A549 (cell line): ENCODE measurements at regions not wholly inside any gene's neighbourhood (a gene's known extent, or its start where the extent isn't known, plus 50 kb on each side); places are given as distances from the start of the nearest gene placed in this dataset.

Source experiments
- ATAC-seq, 2 experiments: fragments of 200-7000 bp in 1 of 2; fragments of >200 bp in 1 of 2; cut with Nextera tagmentation in 1 of 2; cut with Tn5 transposase in 1 of 2; 3 replicates each; pipeline versions ENCODE4 v1.8.0 to v1.9.1; 2018 to 2020; ENCODE audit warnings: mild to moderate bottlenecking in 1 of 2, moderate library complexity in 1 of 2
- CTCF ChIA-PET: fragments of 300-600 bp; sonication (Branson Sonifier 250); formaldehyde crosslinking; extraction: SDS; loops from one replicate; lab custom pipeline; 2021; ENCODE audit warnings: antibody characterized with exemption, inconsistent platforms; lab: Yijun Ruan, JAX
- POLR2A ChIA-PET: fragments of 350-600 bp; formaldehyde crosslinking; extraction: SDS; loops from one replicate; lab custom pipeline; 2021; ENCODE audit warnings: antibody characterized with exemption, inconsistent platforms; lab: Yijun Ruan, JAX
- DNase-seq, 2 experiments: peaks; one replicate each; pipeline versions ENCODE4 v3.0.0 to v3.0.0-alpha.2; 2011 to 2016; ENCODE audit warnings: low read depth in 1 of 2, low spot score in 1 of 2
- FAIRE-seq: peaks from 2 replicates; lab custom pipeline; 2011; peaks lifted over from hg19 to GRCh38; lab: Jason Lieb, UNC
- H3K27ac ChIP-seq, 2 experiments: fragments of >200 bp; sonication (Bioruptor Twin); formaldehyde crosslinking; 3 replicates each; pipeline ENCODE4 v1.5.1; 2016 to 2017
- H3K4me1 ChIP-seq: fragments of >200 bp; sonication (Bioruptor Twin); formaldehyde crosslinking; 3 replicates; pipeline ENCODE4 v1.6.1; 2016
- H3K4me2 ChIP-seq: fragments of >200 bp; sonication (Bioruptor Twin); formaldehyde crosslinking; 3 replicates; pipeline ENCODE4 v1.6.1; 2016
- H3K4me3 ChIP-seq: fragments of >200 bp; sonication (Bioruptor Twin); formaldehyde crosslinking; 3 replicates; pipeline ENCODE4 v1.5.1; 2016
- H3K9me3 ChIP-seq: fragments of >200 bp; sonication (Bioruptor Twin); formaldehyde crosslinking; 3 replicates; pipeline ENCODE4 v1.6.1; 2016
- BHLHE40 ChIP-seq: IDR thresholded peaks from 2 replicates; pipeline ENCODE4 v1.6.1; 2012; ENCODE audit warnings: low read depth, low read length, inconsistent platforms
- CBX2 ChIP-seq: fragments of 200-600 bp; sonication (generic); IDR thresholded peaks from 2 replicates; pipeline ENCODE4 v1.6.1; 2016; ENCODE audit warnings: low read depth, mild to moderate bottlenecking, borderline replicate concordance
- CBX8 ChIP-seq: fragments of 200-600 bp; sonication (generic); IDR thresholded peaks from 2 replicates; pipeline ENCODE4 v1.6.1; 2016
- CEBPB ChIP-seq, 2 experiments: fragments of >200 bp in 1 of 2; sonication (Bioruptor Twin) in 1 of 2; formaldehyde crosslinking in 1 of 2; IDR thresholded peaks; 2 replicates each; pipeline ENCODE4 v1.6.1; 2012 to 2016
- CHD2 ChIP-seq: fragments of 150-350 bp; IDR thresholded peaks from 2 replicates; pipeline ENCODE4 v1.6.1; 2014; ENCODE audit warnings: low read length; ENCODE audit not compliant: partially characterized antibody
- ESRRA ChIP-seq: fragments of 150-350 bp; IDR thresholded peaks from 2 replicates; pipeline ENCODE4 v1.6.1; 2014; ENCODE audit warnings: mild to moderate bottlenecking, low read length, borderline replicate concordance
- FOSB ChIP-seq: fragments of 250-450 bp; sonication (Bioruptor Pico); IDR thresholded peaks from 2 replicates; pipeline ENCODE4 v1.5.0; 2020; ENCODE audit warnings: mild to moderate bottlenecking, moderate library complexity
- GATA3 ChIP-seq: IDR thresholded peaks from 2 replicates; pipeline ENCODE4 v1.6.1; 2012; ENCODE audit warnings: borderline replicate concordance
- HOXB13 ChIP-seq: fragments of 250-450 bp; sonication (Bioruptor Pico); IDR thresholded peaks from 2 replicates; pipeline ENCODE4 v1.5.0; 2020; ENCODE audit warnings: low read depth, mild to moderate bottlenecking, moderate library complexity
- HOXB5 ChIP-seq: fragments of 250-450 bp; sonication (Bioruptor Pico); IDR thresholded peaks from 2 replicates; pipeline ENCODE4 v1.5.0; 2020; ENCODE audit warnings: mild to moderate bottlenecking, moderate library complexity
- JUN ChIP-seq, 2 experiments: fragments of >200 bp; sonication (Bioruptor Twin); formaldehyde crosslinking; IDR thresholded peaks; 2 replicates in 1 of 2; 3 replicates in 1 of 2; pipeline ENCODE4 v1.6.1; 2016 to 2017
- KDM1A ChIP-seq: fragments of 200-600 bp; sonication (generic); IDR thresholded peaks from 2 replicates; pipeline ENCODE4 v1.6.1; 2016; ENCODE audit warnings: low read depth, mild to moderate bottlenecking
- MAFK ChIP-seq: fragments of 450-650 bp; IDR thresholded peaks from 2 replicates; pipeline ENCODE4 v1.6.1; 2014; ENCODE audit not compliant: partially characterized antibody
- NPAS2 ChIP-seq: fragments of 250-450 bp; sonication (Bioruptor Pico); IDR thresholded peaks from 2 replicates; pipeline ENCODE4 v1.8.0; 2022; ENCODE audit warnings: mild to moderate bottlenecking, moderate library complexity, borderline replicate concordance
- NR3C1 ChIP-seq: fragments of >200 bp; sonication (Bioruptor Twin); formaldehyde crosslinking; IDR thresholded peaks from 3 replicates; pipeline ENCODE4 v1.6.1; 2017
- PHF8 ChIP-seq: fragments of 200-600 bp; sonication (generic); IDR thresholded peaks from 2 replicates; pipeline ENCODE4 v1.6.1; 2016; ENCODE audit warnings: low read depth, mild to moderate bottlenecking, antibody characterized with exemption, moderate library complexity, borderline replicate concordance
- RARB ChIP-seq: fragments of 250-450 bp; sonication (Bioruptor Pico); IDR thresholded peaks from 2 replicates; pipeline ENCODE4 v1.8.0; 2021; ENCODE audit warnings: mild to moderate bottlenecking, moderate library complexity
- RCOR1 ChIP-seq: fragments of 150-350 bp; IDR thresholded peaks from 2 replicates; pipeline ENCODE4 v1.6.1; 2014; ENCODE audit warnings: antibody characterized with exemption, low read length, low read depth
- REST ChIP-seq: fragments of 200-600 bp; sonication (generic); IDR thresholded peaks from 2 replicates; pipeline ENCODE4 v1.6.1; 2016; ENCODE audit warnings: antibody characterized with exemption, mild to moderate bottlenecking, moderate library complexity
- RFX5 ChIP-seq: fragments of 450-650 bp; IDR thresholded peaks from 2 replicates; pipeline ENCODE4 v1.7.1; 2014; ENCODE audit warnings: antibody characterized with exemption, mild to moderate bottlenecking, moderate library complexity
- RNF2 ChIP-seq: fragments of 200-600 bp; sonication (generic); IDR thresholded peaks from 2 replicates; pipeline ENCODE4 v1.6.1; 2016; ENCODE audit warnings: low read depth, mild to moderate bottlenecking, antibody characterized with exemption, moderate library complexity, borderline replicate concordance
- SMC3 ChIP-seq: fragments of >200 bp; sonication (Bioruptor Twin); formaldehyde crosslinking; IDR thresholded peaks from 3 replicates; pipeline ENCODE4 v1.6.1; 2018; ENCODE audit warnings: inconsistent platforms
- TFCP2L1 ChIP-seq: fragments of 250-450 bp; sonication (Bioruptor Pico); IDR thresholded peaks from 2 replicates; pipeline ENCODE4 v1.5.0; 2021; ENCODE audit warnings: mild to moderate bottlenecking
- ZC3H11A ChIP-seq: fragments of 450-650 bp; IDR thresholded peaks from 2 replicates; pipeline ENCODE4 v1.6.1; 2014; ENCODE audit warnings: antibody characterized with exemption, mild to moderate bottlenecking
- ZNF302 ChIP-seq: fragments of 250-450 bp; sonication (Bioruptor Pico); IDR thresholded peaks from 2 replicates; pipeline ENCODE4 v1.9.0; 2021; ENCODE audit warnings: inconsistent platforms, mild to moderate bottlenecking, moderate library complexity
- ZSCAN20 ChIP-seq: fragments of 250-450 bp; sonication (Bioruptor Pico); IDR thresholded peaks from 2 replicates; pipeline ENCODE4 v1.8.0; 2022; ENCODE audit warnings: mild to moderate bottlenecking, moderate library complexity
- WGBS: methylation state at CpG from one replicate; pipeline ENCODE4 v1.1.6; 2017; ENCODE audit errors: missing lambda C conversion rate; 5-methylcytosine and 5-hydroxymethylcytosine counted together
- TF ChIP-seq, protein P1 (sequence below): fragments of >200 bp; sonication (Bioruptor Twin); formaldehyde crosslinking; IDR thresholded peaks from 2 replicates; pipeline ENCODE4 v1.6.1; 2016
- TF ChIP-seq, protein P2 (sequence below): fragments of 250-450 bp; sonication (Bioruptor Pico); IDR thresholded peaks from 2 replicates; pipeline ENCODE4 v1.5.0; 2021; ENCODE audit warnings: mild to moderate bottlenecking, moderate library complexity, borderline replicate concordance
- TF ChIP-seq, protein P3 (sequence below): fragments of >200 bp; sonication (Bioruptor Twin); formaldehyde crosslinking; IDR thresholded peaks from 3 replicates; pipeline ENCODE4 v1.5.1; 2016

DNA sequence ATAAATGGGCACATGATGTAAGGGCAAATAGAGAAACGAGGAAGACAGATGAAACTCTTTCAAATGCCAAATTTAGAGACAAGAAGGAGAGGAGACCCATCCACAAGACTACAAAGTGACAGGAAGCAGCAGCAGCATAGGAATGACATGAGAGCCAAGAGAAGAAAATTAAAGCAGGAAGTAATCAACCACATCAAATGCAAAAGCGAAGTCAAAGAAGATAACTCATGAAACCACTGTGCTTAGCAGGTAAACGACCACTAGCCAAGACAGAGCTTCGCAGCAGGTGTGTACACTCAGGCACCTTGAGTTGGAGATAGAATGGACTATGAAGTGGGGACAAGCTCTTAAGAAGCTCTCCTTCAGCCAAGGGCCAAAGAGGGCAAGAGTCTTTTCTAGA, 64.1 kb downstream of the KLF12 start:
- 43% methylated on average over 4 of the region's 4 CpGs for WGBS
- CTCF ChIA-PET, result no interaction called here

GRCh38 chr13:74068471-74068870, 65.7 kb downstream of the KLF12 start:
- no peak for DNase-seq
- CTCF ChIA-PET, result no interaction called here
- ATAC-seq, result no peak
- TF ChIP-seq CBX2 (no peak), PHF8 (no peak), KDM1A (no peak), NR3C1 (no peak), SMC3 (no peak), HOXB13 (CRISPR knock-in tag) (no peak), TFCP2L1 (CRISPR knock-in tag) (no peak), JUN (IDR thresholded peaks at IDR 0.05) (no peak), RARB (CRISPR knock-in tag) (no peak), ZNF302 (CRISPR knock-in tag) (no peak), ZSCAN20 (CRISPR knock-in tag) (no peak), FOSB (no peak), CBX8 (no peak), GATA3 (no peak), BHLHE40 (no peak), CHD2 (no peak)
- TF ChIP-seq, protein P1, sequence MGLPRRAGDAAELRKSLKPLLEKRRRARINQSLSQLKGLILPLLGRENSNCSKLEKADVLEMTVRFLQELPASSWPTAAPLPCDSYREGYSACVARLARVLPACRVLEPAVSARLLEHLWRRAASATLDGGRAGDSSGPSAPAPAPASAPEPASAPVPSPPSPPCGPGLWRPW, result no peak
- TF ChIP-seq, all 56 proteins: peak for 0
- Histone ChIP-seq H3K27ac (no peak overlapping the region), H3K4me3 (no peak overlapping the region), H3K9me3 (no peaks in the 10 kb centered on the region), H3K4me1 (no peaks in the 10 kb centered on the region), H3K4me2 (no peak overlapping the region)
- no peak for FAIRE-seq
- 79% methylated on average over 7 of the region's 7 CpGs for WGBS
- POLR2A ChIA-PET, result no interaction called here

More for the DNA sequence above, 64.1 kb downstream of the KLF12 start:
- Histone ChIP-seq H3K4me3 (no peak overlapping the region), H3K4me2 (no peak overlapping the region), H3K27ac (no peak overlapping the region), H3K9me3 (no peaks in the 10 kb centered on the region), H3K4me1 (no peaks in the 10 kb centered on the region)
- no peak for FAIRE-seq
- TF ChIP-seq NPAS2 (CRISPR knock-in tag) (no peak), CEBPB (IDR thresholded peaks at IDR 0.05) (no peak), JUN (IDR thresholded peaks at IDR 0.05) (no peak), CBX2 (no peak), RNF2 (no peak), ESRRA (no peak), MAFK (no peak), RFX5 (no peak), PHF8 (no peak)
- TF ChIP-seq, protein P2, sequence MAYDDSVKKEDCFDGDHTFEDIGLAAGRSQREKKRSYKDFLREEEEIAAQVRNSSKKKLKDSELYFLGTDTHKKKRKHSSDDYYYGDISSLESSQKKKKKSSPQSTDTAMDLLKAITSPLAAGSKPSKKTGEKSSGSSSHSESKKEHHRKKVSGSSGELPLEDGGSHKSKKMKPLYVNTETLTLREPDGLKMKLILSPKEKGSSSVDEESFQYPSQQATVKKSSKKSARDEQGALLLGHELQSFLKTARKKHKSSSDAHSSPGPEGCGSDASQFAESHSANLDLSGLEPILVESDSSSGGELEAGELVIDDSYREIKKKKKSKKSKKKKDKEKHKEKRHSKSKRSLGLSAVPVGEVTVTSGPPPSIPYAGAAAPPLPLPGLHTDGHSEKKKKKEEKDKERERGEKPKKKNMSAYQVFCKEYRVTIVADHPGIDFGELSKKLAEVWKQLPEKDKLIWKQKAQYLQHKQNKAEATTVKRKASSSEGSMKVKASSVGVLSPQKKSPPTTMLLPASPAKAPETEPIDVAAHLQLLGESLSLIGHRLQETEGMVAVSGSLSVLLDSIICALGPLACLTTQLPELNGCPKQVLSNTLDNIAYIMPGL (CRISPR knock-in tag), result no peak
- DNase-seq, result no peak
- POLR2A ChIA-PET, result no interaction called here
- no peak for ATAC-seq

DNA sequence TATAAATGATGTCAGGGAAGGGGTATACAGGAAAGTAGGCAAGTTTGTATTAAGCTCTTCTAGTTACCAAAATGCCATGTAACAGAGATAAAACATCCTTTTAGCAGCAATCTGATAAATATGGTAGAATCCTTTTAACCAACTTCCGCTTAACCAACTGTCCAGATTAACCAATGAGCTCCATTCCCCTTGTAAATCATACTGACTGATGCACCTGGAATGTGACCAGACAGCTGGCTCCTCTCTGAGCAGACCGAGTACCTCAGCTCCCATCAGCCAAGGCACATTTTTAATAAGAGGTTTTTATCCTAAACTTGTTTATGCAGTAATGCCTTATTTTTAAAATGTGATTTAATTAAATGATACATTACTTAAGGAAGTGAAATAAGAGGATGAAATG, 66.4 kb downstream of the KLF12 start:
- Histone ChIP-seq H3K27ac (no peak overlapping the region), H3K4me2 (no peak overlapping the region), H3K4me3 (no peak overlapping the region), H3K4me1 (no peaks in the 10 kb centered on the region), H3K9me3 (no peaks in the 10 kb centered on the region)
- FAIRE-seq (no peak), ATAC-seq (no peak), DNase-seq (no peak)
- ChIA-PET CTCF (no interaction called here), POLR2A (no interaction called here)
- WGBS, result 77% methylated on average over 2 of the region's 2 CpGs
- TF ChIP-seq, protein P3, sequence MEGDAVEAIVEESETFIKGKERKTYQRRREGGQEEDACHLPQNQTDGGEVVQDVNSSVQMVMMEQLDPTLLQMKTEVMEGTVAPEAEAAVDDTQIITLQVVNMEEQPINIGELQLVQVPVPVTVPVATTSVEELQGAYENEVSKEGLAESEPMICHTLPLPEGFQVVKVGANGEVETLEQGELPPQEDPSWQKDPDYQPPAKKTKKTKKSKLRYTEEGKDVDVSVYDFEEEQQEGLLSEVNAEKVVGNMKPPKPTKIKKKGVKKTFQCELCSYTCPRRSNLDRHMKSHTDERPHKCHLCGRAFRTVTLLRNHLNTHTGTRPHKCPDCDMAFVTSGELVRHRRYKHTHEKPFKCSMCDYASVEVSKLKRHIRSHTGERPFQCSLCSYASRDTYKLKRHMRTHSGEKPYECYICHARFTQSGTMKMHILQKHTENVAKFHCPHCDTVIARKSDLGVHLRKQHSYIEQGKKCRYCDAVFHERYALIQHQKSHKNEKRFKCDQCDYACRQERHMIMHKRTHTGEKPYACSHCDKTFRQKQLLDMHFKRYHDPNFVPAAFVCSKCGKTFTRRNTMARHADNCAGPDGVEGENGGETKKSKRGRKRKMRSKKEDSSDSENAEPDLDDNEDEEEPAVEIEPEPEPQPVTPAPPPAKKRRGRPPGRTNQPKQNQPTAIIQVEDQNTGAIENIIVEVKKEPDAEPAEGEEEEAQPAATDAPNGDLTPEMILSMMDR, result no peak
- TF ChIP-seq NR3C1 (no peak), ZC3H11A (no peak), REST (no peak), HOXB5 (CRISPR knock-in tag) (no peak), RFX5 (no peak), MAFK (no peak), RCOR1 (no peak)
